Hepatic stellate cell (primary cell): ENCODE measurements at regions not wholly inside any gene's neighbourhood (a gene's known extent, or its start where the extent isn't known, plus 50 kb on each side); places are given as distances from the start of the nearest gene placed in this dataset.
"Not testable (repeated sequence)": the region's sequence is repeated elsewhere in the genome, so short reads cannot be mapped to it uniquely, and the experiment has no call there.

Experiments used
- DNase-seq: peaks from one replicate; pipeline ENCODE4 v3.0.0; 2011; ENCODE audit warnings: low spot score

DNA sequence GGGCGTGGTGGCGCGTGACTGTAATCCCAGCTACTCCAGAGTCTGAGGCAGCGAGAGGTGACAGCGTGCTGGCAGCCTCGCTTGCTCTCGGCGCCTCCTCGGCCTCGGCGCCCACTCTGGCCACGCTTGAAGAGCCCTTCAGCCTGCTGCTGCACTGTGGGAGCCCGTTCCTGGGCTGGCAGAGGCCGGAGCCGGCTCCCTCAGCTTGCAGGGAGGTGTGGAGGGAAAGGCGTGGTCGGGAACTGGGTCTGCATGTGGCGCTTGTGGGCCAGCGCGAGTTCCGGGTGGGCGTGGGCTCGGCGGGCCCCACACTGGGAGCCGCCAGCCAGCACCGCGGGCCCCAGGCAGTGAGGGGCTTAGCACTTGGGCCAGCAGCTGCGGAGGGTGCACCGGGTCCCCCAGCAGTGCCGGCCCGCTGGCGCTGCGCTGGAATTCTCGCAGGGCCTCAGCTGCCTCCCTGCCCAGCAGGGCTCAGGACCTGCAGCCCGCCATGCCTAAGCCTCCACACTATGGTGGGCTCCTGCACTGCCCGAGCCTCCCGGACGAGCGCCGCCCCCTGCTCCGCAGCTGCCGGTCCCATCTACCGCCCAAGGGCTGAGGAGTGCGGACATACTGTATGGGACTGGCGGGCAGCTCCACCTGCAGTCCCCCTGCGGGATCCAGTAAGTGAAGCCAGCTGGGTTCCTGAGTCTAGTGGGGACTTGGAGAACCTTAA lies 1093.3 kb upstream of the CDH8 start:
- no peak for DNase-seq

GRCh38 chr16:63119905-63120304 lies 1083.7 kb upstream of the CDH8 start:
- DNase-seq = not testable (repeated sequence)

DNA sequence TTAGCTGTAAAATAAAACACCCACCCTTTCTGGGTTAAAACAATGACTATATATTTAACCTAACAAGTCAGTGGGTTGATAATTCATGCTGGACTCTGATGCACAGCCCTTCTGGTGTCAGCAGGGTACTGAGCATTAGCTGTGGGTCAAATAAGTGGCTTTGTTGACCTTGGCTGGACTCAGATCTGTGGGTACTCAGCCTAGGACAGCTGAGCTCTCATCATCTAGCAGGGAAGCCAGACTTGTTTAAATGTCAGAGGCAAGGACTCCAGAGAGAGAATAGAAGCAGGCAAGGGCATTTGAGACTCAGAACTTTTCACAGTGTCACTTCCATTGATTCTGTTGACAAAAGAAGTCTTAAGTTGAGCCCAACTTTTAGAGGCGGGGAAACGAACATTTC lies 1063.8 kb upstream of the CDH8 start:
- no peak for DNase-seq

DNA sequence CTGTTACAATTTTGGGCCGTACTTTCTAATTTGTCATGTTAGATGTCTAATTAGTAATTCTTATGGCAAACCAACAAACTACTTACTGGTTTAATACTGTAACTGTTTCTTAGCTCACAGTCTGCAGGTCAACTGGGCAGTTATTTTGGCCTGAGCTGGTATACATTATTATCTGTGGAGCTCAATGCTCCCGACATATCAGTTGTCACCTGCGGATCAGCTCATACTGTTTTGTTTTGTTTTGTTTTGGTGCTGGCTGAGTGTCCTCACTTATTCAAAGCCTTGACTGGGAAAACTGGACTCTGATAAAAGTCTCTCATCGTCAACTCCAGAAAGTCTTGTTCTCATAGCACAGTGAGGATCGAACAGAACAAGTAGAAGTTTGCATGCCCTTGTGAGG lies 1060.6 kb upstream of the CDH8 start:
- DNase-seq = no peak

DNA sequence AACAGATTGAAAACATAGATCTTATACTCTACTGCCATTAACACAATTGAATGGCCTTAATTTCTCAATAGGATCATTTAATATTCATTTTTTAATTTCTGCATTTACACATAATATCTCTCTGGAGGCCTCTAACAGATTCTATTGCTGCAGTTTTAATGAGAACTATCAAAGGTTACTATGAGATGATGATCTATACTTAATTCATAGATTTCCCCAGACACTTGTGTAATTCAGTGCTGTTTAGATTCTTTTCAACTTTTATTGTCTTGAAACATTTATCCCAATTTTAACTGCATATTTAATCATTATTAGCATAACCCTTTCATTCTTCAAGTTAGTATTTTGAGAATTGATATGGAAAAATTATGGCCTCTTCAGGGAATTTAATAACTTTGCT lies 1056.5 kb upstream of the CDH8 start:
- no peak for DNase-seq

GRCh38 chr16:63082101-63082500 lies 1045.9 kb upstream of the CDH8 start:
- no peak for DNase-seq

DNA sequence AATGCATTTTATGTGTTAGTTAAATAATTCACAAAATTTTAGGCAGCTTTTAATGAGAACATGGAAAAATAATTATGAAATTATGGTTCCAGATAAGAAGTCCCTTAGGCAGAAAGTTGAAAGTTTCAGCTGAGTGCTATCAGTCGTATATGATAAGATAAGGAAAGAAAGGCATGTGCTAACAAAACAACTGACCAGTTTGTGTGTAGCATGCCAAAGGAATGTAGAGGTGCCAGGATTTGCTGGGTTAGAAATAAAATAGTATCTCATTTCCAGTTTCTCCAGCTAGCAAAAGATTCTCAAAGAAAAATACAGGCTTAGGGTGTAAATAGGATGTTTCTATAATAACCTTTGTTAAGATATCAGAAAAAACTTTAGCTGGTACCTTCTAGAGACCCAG lies 1044.5 kb upstream of the CDH8 start:
- DNase-seq = no peak

- DNase-seq = no peak
Observed at GRCh38 chr16:63069047-63069446, 1032.8 kb upstream of the CDH8 start.

DNA sequence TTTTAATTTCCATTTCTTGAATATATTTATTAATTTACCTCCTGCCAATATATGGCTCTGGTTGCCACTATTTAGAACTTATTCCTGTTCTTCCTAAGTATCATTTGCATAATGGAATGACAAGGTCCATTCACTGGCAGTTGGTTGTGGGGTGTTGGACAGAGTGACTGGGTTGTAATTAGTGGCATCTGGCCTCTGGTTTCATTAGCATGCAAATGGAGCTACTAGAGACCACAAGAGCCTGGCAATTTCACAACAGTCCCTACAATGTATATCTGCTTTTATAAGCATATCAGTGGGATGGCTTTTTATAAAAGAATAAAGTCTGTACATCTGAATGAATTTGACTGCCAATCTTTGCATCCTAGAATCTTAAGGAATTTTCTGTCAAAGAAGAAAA lies 1030.9 kb upstream of the CDH8 start:
- DNase-seq = no peak

DNA sequence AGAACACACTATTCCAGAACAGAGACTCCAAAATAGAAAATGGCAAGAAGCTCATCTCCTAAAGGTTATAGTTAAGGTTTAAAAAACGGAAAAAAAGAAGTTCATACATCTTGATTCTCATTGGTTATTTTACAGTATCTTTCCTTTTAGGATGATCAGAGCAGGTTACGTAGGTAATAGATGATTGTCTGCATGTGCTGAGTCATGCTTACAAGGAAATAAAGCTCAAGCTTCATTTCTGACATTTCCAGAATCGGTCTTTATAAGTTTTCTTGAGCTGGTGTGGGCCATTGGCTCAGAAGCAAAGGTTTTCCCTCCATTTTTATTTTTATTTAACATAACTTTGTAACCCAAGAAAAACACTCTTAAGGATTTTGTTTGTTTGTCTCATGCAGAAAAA lies 1030.3 kb upstream of the CDH8 start:
- DNase-seq = no peak

GRCh38 chr16:63061319-63061718 lies 1025.1 kb upstream of the CDH8 start:
- no peak for DNase-seq

DNA sequence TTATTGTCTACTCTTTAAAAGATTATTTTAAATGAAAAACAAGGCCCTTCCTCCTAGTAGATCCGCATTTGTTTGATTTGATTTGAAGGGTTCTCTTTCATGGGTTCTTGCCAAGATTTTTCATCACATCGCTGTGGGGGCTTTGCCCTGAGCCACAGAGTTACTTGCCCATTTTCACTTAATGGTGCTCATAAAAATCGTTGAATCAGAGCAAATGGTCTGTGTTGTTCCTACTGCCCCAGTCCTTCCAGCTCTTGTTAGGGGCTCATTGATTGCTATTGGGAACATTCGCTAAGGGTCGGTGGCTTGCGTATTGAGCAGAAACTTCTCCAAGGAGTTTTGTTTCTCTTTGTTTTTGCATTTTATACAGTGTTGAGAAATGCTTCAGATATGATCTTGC lies 1023.4 kb upstream of the CDH8 start:
- DNase-seq = no peak

GRCh38 chr16:63057341-63057740 lies 1021.1 kb upstream of the CDH8 start:
- no peak for DNase-seq

GRCh38 chr16:63050391-63050790 lies 1014.2 kb upstream of the CDH8 start:
- no peak for DNase-seq

DNA sequence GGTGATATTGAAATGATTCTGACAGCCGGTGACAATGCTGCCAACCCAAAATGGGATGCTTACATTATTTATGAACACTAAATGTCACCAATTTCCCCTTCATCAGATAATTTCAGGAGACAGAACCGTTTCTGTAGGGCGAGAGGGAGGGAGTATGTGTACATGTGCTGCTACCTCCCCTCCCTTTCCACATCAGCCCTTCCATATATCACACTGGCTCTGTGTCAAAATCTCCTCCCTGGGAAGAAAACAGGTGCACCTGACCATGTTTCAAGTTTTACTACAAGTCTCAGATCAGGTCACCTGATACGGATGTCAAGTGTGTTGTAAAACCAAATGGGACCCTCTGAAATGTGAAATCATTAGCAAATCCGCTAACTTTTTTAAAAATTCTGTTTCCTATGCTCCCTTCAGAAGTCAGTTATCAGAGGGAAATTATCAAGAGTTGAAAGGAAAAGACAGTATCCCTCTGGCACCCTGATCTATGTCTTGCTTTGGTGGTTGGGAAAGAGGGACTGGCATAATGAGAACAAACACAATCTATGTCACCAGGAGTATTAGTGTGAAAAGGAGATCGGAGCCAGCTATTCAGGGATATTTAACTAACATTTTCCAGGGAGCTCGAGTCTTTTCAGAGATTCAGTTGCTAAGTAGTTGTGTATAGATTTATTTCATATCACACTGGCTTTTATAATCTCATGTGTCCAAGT lies 1002.3 kb upstream of the CDH8 start:
- no peak for DNase-seq

DNA sequence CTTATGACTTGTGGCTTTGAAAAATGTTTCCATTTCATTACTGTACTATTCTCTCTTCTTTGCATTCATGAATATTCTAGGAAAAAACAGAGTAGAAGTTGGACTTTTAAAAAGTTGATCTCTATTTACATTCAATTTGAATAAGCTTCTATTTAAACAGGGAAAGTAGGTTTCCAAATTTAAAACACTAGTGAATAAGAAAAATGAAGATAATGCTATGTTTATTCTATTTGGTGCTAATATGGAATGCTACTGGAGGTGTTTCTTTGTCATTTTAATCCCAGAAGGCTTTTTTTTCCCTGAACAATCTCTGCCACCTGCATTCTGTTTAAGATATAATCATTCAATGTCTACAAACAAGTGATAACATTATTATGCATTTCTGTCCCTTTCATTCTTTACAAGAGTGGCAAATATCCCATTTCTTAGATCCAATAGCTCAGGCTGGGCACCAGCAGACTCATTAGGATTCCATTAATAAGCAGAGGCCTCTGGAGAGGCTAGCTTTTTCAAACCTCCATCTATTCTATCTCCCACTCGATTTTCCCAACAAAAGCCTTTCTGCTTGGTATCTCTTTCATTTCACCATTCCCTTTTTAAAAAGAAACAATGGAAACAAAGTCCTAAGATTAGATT lies 1001.6 kb upstream of the CDH8 start:
- no peak for DNase-seq

GRCh38 chr16:63018581-63019223 lies 982.5 kb upstream of the CDH8 start:
- no peak for DNase-seq

- no peak for DNase-seq
Observed at GRCh38 chr16:63008688-63009087, 972.5 kb upstream of the CDH8 start.

- no peak for DNase-seq
Observed at GRCh38 chr16:63005356-63005755, 969.1 kb upstream of the CDH8 start.

DNA sequence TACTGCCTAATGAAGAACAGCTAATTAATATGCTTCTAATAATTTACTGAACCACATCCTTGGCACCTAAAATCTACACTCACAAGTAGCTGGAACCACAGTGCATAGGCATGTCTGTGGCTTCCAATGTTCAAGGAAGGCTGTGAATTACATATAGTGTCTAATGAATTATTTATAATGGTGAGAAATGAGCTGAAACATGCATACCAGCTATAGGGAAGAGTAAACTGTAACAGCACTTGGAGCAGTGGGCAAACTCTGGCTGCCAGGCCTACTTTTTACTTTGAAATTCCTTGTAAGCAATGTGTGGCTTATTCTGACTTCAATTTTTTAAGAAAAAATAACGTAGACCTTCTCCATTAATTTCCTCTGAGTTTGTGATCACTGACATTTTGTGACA lies 953.2 kb upstream of the CDH8 start:
- DNase-seq = no peak

DNA sequence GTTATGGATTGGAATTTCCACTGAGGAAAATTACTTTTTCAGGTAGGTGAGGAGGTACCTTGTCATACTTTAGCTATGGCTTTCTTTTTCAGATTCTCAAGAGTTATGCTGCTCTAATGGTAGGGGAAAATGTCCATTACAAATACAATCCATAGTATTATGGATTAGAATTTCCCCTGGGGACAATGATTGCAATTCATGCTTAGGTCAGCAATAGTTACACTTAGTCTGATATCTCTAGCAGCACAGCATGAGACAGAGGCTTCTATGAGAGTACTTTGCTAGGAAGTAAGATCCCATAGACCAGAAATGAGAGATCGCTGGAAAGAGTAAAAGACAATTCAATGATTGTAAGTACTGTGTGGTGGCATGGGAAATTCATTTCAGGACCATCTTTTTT lies 949.5 kb upstream of the CDH8 start:
- no peak for DNase-seq

- no peak for DNase-seq
Observed at GRCh38 chr16:62978451-62978850, 942.2 kb upstream of the CDH8 start.

DNA sequence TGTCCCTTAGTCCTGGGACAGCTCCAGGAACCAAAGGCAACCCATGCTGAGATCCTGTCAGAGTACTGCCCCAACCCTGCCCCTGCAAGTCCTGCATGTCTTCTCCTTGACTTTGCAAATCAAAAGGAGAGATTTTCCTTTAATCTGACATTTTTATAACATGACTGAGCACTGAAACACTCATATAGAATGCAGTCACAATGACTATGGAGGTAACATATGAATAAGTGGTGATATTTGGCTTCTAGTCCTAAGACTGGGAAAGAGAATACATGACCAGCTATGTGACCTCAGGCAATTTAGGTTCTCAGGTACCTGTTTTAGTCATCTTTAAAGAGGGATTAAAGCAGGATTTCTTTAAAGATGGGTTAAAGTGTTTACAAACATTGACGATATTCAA lies 941.6 kb upstream of the CDH8 start:
- DNase-seq = no peak
